Hippocampal formation (tissue), 2 donors: ENCODE measurements at regions not wholly inside any gene's neighbourhood (a gene's known extent, or its start where the extent isn't known, plus 50 kb on each side); places are given as distances from the start of the nearest gene placed in this dataset.
"Not testable (repeated sequence)": the region's sequence is repeated elsewhere in the genome, so short reads cannot be mapped to it uniquely, and the experiment has no call there.

Experiments used
- DNase-seq, 2 donors: peaks; one replicate each; lab custom pipeline; 2025; lab: John Stamatoyannopoulos, UW

DNA sequence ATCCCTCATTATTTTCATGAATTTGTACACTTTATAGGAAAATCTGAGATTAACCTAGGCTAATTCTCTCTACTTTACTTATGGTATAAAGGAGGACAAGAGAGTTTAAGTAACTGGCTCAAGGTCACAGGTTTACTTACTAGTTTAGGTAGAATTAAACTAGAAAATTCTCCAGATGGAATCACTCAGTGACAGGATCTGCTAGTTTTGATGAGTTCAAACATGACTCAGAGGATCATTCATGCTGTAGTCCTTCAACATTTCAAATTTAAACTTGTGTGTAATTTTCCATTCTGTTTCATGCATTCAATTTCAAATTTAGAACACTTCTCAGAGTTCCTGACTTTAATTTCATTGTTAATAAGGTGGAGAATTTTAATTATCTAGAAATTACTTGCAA, 485.7 kb upstream of the TUSC1 start:
- no peak for DNase-seq

DNA sequence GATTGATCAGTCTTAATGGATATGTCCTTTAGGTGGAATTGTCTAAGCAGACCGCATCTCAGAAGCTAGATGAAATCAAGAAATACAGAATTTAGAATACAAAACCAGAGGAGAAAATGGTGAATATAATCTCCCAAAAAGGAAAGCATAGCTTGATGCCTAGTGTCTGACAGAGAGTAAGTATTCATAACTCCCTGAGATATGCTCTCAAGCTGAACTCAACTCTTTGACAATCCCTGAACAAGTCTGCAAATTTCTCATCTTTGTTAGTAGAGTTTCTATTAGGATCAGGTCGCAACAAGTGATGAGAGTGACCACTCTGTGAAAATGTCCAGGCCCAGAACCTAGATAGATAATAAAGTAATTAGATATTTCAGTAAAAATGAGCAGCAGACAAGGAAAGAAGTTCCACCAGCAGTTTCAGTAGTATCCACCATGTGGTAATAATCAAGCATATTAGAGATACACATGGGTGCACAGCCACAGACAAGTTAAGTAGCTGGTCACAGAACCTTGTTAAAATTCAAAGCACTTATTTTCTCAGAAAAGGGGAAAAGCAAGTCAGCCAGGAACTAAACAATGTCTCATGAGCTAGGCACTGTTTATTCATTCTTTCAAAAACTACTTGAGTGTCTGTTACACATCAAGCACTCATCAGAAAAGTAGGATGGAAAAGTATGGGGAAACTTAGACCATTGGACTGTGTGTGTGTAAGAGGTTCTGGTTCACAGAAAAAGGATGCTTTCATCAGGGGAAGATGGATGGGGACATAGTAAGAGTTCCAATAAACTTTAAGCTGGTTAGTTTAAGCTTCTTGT, 481.5 kb upstream of the TUSC1 start:
- DNase-seq: no peak

GRCh38 chr9:26158631-26159150, 480.4 kb upstream of the TUSC1 start:
- DNase-seq: no peak

GRCh38 chr9:26157411-26157810, 479.2 kb upstream of the TUSC1 start:
- no peak for DNase-seq

DNA sequence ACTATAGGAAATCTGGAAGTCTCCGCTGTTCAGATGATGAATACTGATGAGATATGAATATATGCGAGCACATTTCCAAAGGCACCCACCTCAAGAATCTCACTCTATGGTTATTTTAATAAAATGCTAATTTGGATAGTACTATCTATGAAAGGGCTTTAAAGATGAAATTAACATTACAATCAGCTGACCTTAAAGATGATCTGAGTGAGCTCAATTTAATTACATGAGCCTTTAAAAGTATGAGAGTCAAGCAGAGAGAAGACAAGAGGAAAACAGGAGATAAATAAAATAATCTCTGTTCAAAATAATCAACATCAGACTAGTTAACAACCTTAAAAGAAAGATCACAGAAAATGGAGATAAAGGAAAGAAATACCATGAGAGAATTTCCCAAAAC, 474.1 kb upstream of the TUSC1 start:
- DNase-seq: no peak

DNA sequence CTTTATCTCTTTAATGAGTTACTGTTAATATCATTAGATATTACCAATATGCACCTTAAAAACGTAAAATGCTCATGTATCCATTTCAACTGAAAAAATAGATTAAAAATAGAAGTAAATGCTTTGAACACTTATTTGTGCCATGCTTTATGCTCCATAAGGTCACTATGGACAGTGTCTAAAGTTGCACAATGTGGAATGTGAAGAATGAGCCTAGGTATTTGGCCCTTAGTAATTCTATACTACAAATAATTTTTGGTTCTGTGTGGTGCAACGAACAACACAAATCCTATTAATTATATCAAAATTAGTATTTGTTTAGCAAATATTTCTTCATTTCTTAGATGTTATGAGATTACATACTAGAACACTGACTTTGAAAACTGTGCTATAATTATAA, 469.9 kb upstream of the TUSC1 start:
- DNase-seq: no peak

DNA sequence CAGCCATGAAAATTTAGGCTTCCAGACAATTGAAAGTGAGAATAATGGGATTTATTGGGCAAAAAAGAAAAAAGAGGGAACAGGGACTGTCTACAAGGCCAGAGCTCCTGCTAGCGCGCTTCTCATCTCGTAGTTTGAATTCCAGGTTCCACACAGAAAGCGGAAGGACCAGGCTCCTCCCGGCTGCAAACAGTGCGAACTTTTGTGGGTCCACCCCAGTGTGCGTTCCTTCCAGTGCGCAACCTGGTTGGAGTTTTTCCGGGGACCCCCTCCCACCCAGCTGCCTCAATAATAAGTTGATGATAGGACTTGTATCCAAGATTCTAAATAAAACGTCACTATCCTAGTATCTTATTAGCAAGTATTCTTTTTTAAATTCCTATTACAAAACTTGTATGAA, 467.7 kb upstream of the TUSC1 start:
- no peak for DNase-seq

- no peak for DNase-seq
Measured at GRCh38 chr9:26142631-26143030, 464.4 kb upstream of the TUSC1 start.

DNA sequence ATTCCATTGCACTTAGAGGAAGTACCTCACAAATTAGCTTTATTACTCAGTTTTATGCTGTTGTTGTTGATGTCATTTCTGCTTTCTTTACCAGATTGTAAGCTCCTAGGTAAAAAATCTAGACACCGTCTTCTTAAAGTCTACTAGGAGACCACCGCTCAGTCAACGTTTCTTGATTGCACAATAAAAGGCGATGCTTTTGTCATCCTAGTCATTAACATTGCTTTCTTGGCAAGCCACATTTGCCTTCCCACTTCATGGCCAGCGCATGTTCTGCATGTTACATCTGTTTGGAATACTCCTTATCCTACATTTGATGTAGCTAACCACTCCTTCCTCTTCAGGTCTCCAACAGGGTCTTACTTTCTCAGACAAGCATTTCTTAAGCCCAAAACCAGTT, 464.0 kb upstream of the TUSC1 start:
- DNase-seq: no peak

DNA sequence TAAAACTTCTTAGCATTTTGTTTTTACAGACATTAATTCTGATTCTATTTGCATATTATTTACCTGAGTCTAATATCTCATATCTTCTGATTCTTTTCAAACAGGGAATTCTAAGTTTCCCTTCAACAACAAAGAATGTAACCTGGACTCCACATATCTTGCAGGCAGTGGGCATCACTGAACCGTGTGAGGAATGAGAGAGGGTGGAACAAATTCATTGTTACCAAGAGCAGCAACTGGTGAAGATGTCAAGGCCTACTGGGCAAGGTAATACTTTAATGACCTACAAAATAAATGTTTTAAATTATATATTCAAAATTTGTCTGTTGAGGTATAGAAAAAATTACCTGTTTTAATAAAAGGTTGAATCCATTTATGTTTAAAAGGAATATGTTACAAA, 455.3 kb upstream of the TUSC1 start:
- DNase-seq: no peak

- DNase-seq: no peak
Measured at GRCh38 chr9:26132746-26133312, 454.6 kb upstream of the TUSC1 start.

GRCh38 chr9:26131886-26132285, 453.6 kb upstream of the TUSC1 start:
- no peak for DNase-seq

- no peak for DNase-seq
Measured at GRCh38 chr9:26129217-26129616, 451.0 kb upstream of the TUSC1 start.

- DNase-seq: no peak
Measured at GRCh38 chr9:26125693-26126092, 447.4 kb upstream of the TUSC1 start.

DNA sequence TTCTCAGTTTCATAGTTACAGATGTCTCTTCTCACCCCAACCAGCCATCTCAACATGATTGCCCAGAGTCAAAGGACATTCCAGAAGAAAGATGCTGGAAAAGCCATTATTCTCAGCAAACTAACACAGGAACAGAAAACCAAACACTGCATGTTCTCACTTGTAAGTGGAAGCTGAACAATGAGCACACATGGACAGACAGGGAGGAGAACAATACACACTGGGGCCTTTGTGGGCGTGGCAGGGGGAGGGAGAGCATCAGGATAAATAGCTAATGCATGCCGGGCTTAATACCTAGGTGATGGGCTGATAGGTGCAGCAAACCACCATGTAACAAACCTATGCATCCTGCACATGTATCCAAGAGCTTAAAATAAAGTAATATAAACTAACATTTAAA, 437.8 kb upstream of the TUSC1 start:
- not testable (repeated sequence) for DNase-seq

- DNase-seq: no peak
Measured at GRCh38 chr9:26112724-26113123, 434.5 kb upstream of the TUSC1 start.

DNA sequence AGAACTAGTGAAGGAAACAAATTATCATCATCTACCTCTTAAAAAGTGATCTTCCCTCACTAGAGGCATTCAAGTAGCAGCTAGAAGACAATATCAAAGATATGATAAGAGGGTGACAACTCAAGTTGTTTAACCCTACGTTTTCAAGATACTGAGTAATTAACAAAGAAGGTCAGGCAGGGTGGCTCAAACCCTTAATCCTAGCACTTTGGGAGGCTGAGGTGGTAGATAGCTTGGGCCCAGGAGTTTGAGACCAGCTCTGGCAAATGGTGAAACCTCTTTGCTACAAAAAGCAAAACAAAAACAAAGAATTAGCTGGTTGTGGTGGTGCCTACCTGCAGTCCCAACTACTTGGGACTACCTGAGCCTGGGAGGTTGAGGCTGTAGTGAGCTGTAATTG, 408.2 kb upstream of the TUSC1 start:
- DNase-seq: no peak

DNA sequence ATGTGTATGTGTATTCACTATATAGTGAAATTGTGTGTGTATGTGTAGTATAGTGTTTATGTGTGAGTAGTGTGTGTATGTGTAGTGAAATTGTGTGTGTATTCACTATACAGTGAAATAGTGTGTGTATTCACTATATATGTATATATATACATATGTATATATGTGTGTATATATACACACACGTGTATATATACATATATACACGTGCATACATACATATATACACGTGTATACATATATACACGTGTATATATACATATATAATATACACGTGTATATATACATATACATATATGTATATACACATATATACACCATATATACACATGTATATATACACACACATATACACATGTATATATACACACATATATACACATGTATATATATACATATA, 403.6 kb upstream of the TUSC1 start:
- no peak for DNase-seq

DNA sequence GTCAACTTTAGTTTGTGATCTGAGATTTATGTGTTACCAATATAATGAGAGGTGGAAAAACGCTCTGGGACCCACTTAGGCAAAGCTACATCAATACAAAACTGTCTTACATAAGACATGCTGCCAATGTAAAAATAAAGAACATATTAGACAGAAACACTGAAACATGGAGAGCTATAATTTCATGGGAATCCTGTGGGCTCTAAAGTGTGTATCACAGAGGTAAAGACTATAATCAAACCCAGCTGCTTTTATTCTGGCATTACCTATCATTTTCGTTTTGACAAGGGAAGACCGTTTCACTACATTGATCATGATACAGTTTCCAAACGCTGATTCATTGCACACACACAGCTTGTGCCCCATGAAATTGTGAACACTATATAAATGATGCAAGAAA, 400.5 kb upstream of the TUSC1 start:
- no peak for DNase-seq

DNA sequence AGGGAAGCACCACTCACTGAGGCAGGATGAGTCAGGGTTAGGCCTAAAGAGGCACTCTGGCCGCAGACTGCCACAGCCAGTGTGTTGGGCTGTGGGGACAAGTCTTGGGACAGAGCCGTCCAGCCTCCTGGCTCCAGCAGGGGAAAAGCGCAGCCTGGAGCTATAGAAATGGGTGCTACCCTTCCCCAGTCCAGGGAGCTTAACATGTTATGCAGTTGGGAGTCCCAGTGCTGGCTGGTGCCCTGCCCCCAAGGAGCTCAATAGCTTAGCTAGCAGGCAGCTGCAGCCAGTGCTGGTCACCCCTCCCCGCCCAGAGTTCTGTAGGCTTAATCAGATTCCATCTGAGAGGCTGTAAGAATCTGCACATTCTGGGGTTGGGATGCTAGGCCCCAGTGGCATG, 399.6 kb upstream of the TUSC1 start:
- DNase-seq: no peak

- no peak for DNase-seq
Measured at GRCh38 chr9:26067608-26068007, 389.4 kb upstream of the TUSC1 start.

DNA sequence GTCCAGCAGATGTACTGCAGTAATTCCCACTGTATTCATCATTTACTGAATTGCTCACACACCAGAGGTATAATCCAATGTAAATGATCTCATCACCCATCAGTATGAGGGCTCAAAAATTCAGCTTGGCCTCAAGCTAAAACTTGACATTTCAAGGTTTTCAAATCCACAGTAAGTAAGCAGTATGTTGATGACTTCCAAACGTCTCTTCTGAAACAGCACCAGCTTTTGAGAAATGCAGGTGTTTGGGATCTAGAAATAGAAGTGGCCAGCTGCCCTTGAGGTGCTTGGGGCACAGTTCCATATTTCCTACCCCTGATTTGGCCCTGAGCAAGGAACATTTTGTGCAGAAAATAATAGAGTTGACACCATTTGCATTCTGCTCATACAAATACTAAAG, 388.0 kb upstream of the TUSC1 start:
- DNase-seq: no peak

GRCh38 chr9:26061948-26062575, 383.8 kb upstream of the TUSC1 start:
- DNase-seq: no peak
